Fibroblast of skin of right biceps (primary cell): ENCODE measurements at regions not wholly inside any gene's neighbourhood (a gene's known extent, or its start where the extent isn't known, plus 50 kb on each side); places are given as distances from the start of the nearest gene placed in this dataset.

Source experiments
- DNase-seq: peaks from one replicate; pipeline ENCODE4 v3.0.0-alpha.2; 2013

DNA sequence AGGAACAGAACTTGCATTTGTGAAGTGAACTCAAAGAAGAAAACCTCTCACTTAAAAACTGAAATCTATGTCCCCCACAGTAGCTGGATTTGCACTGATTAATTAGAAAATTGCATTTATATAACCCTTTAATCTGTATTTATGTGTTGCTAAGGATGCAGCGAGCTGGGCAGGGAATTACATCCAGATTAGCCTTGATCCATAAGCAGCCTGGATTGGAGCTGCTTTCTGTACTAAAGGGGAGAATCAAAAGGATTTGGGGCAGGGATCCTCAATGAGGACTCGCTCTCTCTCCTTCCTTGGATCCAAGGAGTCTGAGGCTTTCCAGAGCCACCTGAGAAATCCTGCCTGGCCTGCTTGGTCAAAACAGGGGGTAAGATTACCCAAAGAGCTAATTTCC, 125.9 kb downstream of the TLE3 start:
- DNase-seq: no peak

DNA sequence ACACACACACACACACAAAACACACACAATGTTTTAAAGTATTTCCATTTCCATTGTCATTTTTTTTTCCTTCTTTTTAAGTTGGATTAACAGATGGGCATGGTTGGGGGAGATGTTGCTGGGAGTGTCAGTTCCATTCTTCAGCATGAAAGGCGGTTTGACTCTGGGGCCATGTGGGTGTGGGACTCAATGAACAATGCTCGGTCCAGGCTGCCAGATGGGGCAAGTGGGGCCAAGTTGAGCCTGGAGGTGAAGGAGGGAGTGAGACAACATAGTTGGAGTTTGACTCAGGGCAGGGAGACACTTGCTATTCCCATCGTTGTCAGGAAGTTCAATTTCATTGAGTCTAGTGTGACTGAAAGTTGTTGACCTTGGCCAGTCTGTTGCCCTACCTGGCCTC, 125.3 kb downstream of the TLE3 start:
- no peak for DNase-seq

DNA sequence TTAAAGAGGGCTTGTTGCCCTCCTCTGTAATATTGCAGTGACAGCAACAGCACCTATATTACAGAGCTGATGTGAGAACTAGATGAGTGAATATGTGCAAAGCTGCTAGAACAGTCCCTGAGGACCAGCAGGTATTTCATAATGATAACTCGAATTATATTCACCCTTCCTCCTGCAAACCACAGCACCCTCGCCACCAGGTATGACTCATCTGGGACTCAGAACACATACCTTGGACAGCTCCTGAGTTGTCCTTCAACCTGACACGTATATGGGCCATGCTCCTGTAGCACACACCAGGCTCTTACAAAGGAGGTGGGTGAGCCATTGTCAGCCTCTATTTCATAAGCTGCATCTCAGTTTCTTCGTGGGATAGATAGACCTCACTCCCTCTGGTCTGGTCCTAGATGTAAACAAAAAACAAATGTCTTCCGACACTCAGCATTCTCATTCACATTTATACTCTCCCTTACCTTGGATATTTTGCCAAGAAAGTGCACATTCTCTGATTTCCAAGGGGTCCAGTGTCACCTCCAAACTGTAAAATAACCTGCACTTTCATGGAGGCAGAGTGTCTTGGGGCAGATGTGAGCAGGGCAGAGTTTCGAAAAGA, 124.5 kb downstream of the TLE3 start:
- DNase-seq: peak; percentile 65

DNA sequence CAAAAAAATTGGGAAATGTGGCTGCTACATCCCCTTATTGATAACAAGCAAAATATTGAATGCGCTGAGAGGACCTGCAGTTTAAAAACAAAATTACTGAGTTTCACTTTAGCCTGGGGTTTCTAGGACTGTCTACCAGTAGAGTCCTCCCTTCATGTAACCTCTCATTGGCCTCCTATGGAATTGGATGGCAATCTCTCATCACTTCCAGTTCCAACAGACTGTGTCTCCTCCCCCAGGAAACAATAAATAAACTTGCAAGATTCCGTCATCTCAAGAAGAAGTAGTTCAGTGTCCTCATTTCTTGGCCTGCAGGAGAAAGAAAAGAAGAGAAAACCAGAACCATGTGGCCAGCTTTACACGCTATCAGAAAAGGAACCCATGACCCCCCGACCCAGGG, 123.8 kb downstream of the TLE3 start:
- no peak for DNase-seq

DNA sequence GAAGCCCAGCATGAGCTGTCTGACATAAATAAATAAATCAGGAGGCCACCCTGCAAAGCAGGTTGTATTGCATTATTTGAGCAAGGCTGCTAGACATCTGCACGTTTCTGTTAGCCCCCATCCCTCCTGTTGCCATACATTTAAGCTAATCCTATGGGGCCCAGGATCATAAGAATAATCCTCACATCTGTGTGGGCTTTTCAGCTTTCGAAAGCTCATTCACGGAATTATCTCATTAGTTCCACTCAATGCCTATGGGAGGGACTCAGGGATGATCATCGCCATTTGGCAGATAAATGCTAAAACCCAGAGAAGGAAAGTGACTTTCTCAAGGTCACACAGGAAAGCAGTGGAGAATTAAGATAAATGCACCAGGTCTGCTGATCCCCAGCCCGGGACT, 123.4 kb downstream of the TLE3 start:
- DNase-seq: no peak

DNA sequence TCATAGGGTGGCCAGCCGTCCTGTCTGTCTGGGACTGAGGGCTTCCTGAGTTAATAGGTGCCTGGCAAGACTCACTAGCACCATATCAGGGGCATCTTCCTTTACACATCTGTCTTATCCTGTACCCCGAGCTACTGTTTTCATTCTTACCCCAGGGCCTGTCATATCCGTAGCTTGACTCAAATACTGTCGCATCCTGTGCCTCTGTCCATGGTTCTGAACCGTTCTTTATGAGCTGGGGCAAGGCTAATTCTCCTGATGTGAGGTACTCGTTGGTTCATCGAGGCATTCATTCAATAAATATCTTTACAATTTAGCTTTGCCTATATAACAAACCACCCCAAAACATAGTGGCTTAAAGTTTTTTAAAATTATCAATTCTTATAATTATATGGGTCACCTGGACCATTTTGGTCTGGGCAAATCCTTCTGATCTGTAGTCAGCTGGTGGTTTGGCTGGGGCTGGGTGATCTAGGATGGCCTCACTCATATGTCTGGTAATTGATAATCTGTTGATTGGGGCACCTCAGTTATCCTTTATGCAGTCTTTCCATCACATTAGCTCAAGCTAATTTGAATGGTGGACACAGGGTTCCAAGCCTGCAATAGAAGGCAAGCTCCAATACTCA, 121.2 kb downstream of the TLE3 start:
- DNase-seq: peak; percentile 65

DNA sequence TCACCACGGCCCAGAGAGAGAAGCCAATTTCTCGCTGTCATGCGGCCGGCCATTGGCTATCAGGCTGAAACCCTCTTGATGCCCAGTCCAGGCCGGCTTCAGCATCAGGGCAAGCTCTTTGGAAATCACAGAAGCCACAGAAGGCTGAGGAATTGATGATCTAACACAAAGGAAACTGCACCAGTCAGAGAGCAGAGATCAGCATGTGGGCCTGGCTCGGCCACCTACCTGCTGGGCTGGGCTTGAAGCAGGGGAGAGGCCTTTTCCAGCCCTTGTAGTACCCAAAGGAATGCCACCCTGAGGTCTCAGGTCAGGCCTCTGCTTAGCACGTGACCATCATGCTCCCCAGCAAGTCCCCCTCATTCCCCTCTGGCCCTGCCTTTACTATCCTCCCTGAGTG, 119.1 kb downstream of the TLE3 start:
- no peak for DNase-seq

DNA sequence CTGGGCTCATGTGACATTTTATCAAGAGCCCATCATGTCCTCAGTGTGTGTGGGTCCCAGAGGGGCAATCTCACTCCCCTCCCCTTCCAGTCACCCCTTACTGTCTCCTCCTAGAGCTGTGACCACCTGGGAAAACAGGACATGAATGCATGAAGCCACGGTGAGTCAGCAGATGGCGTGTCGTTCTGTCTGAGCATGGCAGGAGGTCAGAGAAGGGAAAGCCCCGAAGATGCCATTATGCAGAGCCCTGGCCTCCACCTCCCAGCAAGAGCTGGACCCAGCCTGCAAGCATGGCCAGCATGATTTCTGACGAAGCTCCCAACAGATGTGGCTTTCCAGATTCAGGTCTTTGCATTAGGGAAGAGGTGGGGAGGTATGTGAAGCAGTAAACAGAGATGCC, 118.5 kb downstream of the TLE3 start:
- no peak for DNase-seq

DNA sequence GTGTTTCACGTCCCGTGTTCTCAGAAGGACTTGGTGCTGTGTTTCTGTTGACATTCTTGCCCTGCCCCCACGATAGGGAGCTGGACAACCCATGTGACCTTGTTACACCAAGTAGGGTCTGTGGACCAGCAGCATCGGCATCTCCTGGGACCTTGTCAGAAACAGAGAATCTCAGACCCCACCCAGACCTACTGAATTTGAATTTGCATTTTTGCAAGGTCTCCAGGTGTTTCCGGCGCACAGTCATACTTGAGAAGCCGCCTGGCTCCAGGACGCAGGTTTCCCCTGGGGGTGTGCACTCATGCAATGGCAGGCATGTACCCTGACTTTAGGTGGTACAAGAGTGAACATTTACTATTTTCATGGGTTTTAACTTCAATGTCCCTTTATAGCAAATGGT, 117.9 kb downstream of the TLE3 start:
- DNase-seq: no peak

DNA sequence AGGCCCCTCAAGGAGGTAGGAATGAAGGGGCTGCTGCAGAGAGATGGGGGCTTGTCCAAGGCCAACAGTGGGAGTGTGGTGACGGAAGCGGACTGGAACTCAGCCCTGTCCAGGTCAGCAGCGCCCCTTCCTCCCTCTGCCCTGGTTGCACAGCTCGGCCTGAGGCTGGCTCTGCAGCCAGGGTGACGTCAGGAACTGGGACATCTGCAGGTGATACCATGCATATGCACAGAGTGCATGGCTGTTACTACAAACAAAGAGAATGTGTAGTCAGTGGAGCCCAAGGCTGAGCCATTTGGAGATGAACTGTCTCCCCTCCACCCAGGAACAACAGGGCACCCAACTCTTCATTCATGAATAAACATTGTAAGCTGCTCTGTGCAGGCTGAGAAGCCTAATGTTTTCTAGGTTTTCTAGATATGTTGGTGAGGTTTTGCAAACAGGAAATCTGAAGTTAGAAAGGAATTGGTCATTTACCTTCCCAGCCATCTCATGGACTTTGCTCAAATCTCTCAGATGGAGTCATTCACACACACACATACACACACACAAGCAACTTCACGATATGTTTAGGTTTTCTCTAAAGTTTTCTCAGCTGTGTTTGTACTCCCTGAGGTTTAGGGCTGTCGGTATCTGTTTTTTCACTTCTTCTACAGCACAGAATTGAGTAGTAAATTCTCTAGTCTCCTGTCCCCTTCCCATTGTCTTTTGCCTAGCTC, 117.2 kb downstream of the TLE3 start:
- no peak for DNase-seq

DNA sequence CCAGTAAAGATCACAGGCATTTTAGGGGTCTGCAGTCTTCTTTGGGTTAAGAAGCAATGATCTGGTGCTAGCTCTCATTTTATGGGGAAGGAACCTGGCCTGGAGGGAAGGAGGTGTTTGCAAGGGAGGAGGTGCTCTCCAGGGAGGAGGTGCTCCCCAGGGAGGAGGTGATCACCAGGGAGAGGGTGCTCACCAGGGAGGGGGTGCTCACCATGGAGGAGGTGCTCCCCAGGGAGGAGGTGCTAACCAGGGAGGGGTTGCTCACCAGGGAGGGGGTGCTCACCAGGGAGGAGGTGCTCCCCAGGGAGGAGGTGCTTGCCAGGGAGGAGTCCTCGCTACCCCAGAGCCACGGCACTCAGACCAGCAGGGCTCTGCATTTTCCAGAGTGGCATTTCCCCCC, 115.7 kb downstream of the TLE3 start:
- DNase-seq: no peak

DNA sequence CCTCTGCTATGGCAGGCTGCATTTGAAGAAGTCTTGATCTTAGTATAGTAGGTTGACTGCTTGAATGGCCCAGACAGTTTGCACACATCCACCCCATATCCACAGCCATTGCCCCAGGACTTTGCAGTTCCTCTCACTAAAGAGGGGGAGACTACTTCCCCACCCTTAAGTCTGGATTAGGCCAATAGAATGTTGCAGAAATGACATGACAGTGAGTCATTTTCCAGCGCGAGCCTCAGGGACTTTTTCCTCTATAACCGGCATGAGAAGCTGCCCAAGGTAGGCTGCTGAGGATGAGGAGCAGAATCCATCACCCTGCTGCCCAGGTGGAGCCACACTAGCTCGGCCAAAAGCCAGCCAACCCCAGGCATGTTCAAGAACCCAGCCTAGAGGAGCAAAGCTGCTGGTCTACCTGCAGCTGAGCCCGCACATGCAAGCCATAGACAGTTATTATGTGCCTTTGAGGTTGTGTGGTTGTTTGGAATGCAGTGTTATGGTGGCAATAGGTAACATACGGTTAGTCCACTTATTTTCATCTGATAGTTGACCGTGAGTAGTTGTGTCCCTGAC, 113.9 kb downstream of the TLE3 start:
- peak; percentile 22 for DNase-seq

DNA sequence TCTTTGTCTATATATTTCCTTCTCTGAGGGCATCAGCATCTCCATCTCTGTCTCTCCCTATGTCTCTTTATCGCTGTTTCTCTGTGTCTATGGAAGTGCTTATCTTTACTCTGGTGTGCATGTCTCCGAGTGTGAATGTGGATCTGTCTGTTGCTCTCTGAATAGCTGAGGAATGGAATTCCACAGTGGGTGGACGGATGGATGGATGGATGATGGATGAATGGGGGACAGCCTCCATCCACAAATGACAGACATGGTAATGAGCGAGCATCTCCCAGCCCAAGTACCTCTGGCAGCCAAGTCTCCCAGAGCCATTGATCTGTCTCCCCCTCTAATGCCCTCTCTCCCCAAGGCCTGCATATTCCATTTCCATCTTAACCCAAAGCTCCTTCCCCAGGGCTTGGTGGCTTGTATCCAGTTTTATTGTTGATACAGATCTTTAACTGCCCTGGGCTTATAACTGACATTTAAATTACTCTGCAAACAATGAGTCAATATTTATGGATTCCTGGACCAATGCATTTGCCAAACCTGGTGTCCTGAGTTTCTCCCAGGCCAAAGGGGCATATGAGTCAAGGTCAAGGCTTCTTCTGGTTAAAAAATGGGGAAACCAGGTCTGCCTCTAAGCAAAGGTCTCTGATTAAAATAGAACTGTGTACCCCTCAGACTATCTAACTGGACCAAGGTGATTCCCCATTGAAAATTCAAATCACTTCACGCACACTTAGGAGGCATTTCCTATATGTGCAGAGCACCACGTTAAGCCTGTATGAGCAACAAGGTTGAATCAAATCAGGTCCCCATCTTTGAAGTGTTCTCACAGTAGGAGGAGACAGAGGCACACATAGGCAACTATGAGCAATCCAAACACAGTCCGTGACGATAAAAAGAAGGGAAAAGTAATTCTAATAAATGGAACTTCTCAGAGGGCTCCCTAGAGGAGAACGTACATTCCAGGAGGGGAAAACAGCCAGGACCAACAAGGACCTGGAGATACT, 109.9 kb downstream of the TLE3 start:
- DNase-seq: no peak

DNA sequence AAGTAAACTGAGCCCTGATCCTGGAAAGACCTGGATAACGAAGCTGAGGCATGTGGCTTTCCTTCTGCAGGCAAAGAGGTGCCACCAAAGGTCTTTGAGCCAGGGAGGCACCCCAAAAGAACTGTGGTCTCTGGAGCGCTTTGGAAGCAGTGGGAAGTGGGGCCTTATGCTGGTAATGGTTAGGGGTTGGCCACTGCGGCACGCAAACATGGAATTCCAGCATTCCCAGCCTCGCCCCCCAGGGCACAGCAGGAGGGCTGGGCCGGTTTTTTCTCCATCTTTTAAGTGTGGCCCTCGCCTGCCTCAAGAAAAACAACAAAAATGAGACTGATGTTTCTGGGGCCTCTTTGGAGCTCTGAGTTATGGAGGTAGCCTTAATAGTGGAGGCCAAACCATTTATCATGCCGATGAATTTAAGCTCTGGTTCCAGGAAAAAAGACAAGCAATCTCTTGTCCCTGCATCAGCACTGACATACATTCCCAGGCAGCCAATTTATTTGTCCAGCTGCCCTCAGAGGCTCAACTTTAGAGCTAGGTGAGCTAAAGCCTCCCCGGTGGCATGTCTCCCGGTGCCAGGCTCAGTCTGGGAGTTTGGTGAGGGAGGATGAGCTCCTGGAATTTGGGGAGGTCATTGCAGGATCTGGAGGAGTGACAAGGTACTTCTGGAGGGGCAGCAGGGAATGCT, 109.0 kb downstream of the TLE3 start:
- no peak for DNase-seq

DNA sequence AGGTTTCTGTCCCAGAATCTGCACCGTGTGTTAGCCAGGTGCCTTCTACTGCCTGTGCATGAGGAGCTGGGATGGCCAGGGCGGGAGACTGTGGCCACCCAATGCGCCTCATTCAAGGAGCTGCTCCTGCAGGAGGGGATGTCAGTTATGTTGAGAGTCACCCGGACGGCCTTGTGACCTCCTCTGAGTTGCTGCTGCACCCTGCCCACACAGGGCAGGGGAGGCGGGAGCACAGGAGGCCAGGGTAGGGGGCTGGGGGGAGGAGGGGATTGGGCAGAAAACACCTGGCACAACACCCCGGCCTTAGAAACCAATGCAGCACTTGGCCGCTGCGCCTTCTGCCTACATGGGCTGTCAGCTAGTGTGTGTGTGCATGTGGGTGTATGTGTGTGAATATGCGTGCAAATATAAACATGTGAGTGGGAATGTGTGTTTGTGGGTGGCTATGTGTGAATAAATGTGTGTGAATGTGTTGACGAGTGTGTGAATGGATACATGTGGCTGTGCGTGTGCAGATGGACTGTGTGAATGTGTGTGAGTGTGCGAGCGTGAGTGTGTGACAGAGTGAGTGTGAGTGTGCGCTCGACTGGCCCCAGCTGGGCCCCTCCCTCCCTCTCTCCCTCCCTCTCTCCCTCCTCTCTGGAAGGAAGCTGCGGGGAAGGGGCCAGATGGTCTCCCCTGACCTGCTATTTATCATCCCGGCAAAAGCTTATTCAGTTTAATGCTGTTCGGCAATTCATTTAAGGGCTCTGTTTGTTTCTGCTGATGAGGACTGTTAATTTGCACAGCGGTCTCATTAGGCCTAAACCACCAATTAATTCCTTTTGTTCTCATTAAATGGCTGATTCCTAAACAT, 106.9 kb downstream of the TLE3 start:
- no peak for DNase-seq

DNA sequence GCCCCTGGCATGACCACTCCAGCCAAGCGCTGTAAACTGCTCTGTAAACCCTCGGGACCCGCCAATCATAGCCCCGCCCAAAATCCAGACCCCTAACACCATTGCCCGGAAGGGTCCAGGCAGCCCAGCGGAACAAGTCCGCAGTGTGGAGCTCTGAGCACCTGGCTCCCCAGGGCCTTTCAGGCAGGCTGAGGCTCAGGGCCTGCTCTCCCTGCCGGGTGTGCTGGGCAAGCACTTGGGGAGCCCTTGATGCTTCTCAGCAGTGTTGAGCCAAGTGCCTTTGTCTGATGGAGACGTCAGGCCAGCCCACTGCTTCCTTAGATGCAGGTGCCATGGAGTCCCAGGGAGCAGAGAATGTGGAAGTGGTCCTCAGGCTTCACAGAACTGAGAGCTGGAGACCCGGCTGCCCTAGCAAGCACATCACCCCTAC, 106.2 kb downstream of the TLE3 start:
- DNase-seq: no peak

DNA sequence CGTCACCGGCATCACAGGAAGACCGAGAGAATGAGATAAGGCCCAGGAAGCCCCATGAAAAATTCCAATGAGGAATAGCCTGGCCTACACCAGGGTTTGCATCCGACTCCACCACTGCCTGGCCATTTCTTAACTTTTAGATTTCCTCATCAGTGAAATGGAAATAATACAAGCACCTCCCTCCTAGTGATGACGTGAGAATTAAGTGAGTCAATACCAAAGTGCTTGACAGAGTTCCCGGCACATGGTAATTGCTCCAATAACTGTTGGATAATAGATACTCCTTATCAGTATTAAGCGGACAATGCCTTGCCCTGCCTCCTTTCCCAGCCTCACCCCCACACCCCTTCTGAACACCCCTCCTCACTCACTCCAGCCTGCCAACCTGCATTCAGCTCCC, 105.4 kb downstream of the TLE3 start:
- DNase-seq: no peak

DNA sequence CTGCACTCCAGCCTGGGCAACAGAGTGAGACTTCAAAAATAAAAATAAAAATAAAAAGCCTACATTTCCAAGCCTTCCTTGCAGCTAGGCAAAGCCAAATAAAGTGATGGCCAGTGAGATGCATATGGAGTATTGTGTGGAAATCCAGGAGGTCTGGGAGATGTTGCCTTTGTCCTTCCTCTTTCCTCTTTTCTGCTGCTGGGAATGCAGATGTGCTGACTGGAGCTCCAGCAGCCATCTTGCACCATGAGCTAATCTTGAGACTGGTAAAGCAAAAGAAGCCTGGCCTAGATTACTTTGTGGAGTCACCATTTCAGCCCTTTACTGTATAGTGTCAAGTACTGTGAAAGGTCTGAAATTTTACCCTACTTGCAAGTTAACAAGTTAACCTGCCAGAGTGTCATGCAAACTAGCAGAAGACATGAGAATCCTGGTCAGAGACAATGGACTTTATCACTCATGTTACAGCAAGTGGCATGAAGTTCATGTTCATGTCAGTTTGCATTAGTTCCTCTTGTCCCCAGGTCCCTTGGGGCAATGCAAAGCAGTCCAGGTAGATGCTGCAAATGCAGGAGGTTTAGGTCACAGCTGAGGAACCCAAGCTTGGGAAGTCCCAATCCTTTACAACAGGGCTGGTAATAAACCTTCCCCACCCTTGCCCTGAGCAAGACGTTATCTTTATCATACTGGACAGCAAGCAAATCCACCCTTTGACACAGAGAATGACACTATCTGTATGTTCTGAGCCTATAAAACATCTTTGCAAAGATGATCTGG, 103.1 kb downstream of the TLE3 start:
- DNase-seq: no peak

DNA sequence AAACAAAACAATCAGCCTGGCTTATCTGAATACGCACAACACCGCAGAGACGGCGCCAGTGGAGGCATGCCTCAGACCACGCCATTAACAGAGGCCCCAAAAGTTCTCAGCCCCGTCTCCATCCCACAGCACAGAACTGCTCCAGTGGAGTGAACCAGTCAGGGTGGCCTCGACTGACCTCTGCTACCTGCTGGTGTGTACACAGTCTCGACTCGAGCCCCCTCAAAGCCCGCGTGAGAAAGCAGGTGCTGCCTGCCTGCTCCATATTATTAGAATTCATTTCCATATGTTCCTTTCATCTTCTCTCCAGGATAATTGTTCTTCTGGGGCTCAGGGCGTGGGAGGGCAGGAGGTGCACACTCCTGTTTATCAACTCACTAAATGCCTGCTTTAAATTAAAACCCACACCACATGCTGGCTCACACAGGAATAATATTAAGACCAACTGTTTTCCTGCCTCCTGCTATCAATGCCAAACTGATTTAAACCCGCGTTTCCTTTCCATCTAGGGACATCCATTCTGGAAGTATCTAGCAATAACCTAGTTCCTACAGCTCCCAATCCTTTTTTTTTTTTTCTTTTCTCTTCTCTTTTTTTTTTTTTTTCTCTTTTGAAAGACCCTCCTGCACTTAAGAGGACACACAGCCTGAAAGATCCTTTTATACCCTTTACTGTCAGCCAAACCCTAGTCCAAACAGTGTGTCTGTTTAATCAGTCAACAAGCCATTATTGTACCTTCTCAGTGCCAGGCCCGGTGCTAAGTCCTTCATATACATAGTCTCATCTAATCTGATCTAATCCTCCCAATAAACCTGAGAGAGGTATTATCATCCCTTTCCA, 101.2 kb downstream of the TLE3 start:
- no peak for DNase-seq

DNA sequence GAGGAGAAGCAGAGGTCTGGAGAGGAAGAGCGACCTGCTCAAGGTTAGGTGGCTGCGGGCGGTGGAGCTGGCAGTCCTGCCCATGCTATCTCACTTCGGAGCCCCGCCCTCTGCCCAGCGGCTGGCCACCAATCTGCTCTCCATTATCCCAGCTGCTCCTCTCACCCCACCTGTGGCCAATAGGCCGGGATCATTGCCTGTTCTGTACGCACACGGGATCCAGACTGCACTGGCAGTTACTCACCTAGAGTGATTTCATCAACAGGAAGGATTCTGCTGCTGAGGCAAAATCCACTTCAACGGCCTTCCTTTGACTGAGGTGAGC, 100.6 kb downstream of the TLE3 start:
- no peak for DNase-seq
